Aorta (tissue), 5 donors: ENCODE measurements at regions not wholly inside any gene's neighbourhood (a gene's known extent, or its start where the extent isn't known, plus 50 kb on each side); places are given as distances from the start of the nearest gene placed in this dataset.

Experiments used
- ATAC-seq: fragments of 200-7000 bp; cut with Tn5 transposase; one replicate; pipeline ENCODE4 v1.9.1; 2022; ENCODE audit warnings: moderate library complexity; ENCODE audit not compliant: low FRiP score
- DNase-seq, 2 donors: peaks; one replicate each; pipeline ENCODE4 v3.0.0-alpha.2; 2020
- H3K27ac ChIP-seq, 2 donors: one replicate each; pipeline ENCODE4 v1.5.1; 2013; ENCODE audit warnings: low read length in 2 of 2, mild to moderate bottlenecking in 2 of 2, moderate library complexity in 2 of 2, control low read depth in 1 of 2, inconsistent platforms in 1 of 2, low read depth in 1 of 2
- H3K27me3 ChIP-seq, 2 donors: one replicate each; pipeline ENCODE4 v1.6.1; 2013; ENCODE audit warnings: control low read depth in 1 of 2, low read length in 1 of 2, mild to moderate bottlenecking in 1 of 2, moderate library complexity in 1 of 2; ENCODE audit not compliant: insufficient read depth in 2 of 2, control insufficient read depth in 1 of 2
- H3K36me3 ChIP-seq, 2 donors: one replicate each; pipeline ENCODE4 v1.6.1; 2013; ENCODE audit warnings: control low read depth in 1 of 2, low read length in 1 of 2, mild to moderate bottlenecking in 1 of 2; ENCODE audit not compliant: insufficient read depth in 2 of 2, control insufficient read depth in 1 of 2
- H3K4me1 ChIP-seq, 2 donors: one replicate each; pipeline ENCODE4 v1.6.1; 2013; ENCODE audit warnings: low read length in 2 of 2, control low read depth in 1 of 2, mild to moderate bottlenecking in 1 of 2, moderate library complexity in 1 of 2; ENCODE audit not compliant: insufficient read depth in 2 of 2, control insufficient read depth in 1 of 2
- H3K4me3 ChIP-seq, 2 donors: one replicate each; pipeline ENCODE4 v1.5.1; 2013; ENCODE audit warnings: low read length in 2 of 2, control low read depth in 1 of 2, mild to moderate bottlenecking in 1 of 2
- H3K9me3 ChIP-seq: one replicate; pipeline ENCODE4 v1.6.1; 2013; ENCODE audit warnings: mild to moderate bottlenecking, low read length; ENCODE audit not compliant: control insufficient read depth
- WGBS, 2 donors: extraction: QIAGEN DNeasy Blood & Tissue Kit; methylation state at CpG; one replicate each; pipeline ENCODE4 v1.1.7; 2013; 5-methylcytosine and 5-hydroxymethylcytosine counted together
- intact Hi-C, 2 donors: fragments of 100-400 bp; cut with DNase I; formaldehyde crosslinking; loops; one replicate each; pipeline versions ENCODE4 v1.14.2 to v1.15.0; 2022
- donor health status: healthy with polysubstance abuse.
- donor health status: Bipolar disorder and iron deficiency.
- donor health status: DM: no; HTN: no; CAD: no.
- donor health status: DM: no; HTN: no; CAD: no.
- donor health status: DM: yes; HTN: yes; CAD: no.

DNA sequence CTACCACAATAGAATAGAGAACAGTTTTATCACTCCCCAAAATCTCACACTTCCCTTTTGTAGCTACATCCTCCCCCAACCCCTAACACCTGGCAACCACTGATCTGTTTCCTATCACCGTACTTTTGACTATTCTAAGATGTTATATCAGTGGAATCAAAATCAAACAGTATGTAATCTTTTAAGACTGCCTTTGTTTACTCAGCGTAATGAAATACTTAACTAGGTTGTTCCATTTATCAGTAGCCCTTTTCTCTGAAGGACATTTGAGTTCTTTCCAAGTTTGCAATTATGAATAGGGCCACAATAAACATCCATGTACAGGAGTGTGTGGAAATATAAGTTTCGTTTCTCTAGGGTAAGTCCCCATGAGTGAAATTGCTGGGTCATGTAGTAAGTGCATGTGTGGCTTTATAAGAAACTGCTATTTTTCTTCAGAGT lies 372.3 kb downstream of the SV2B start:
- WGBS, 2 donors = 14 to 21% methylated on average over 3 of the region's 3 CpGs
- no peaks in the 10 kb centered on the region for H3K36me3 ChIP-seq
- no peak for DNase-seq
- H3K4me1 ChIP-seq = no peaks in the 10 kb centered on the region
- H3K9me3 ChIP-seq = no peaks in the 10 kb centered on the region
- H3K4me3 ChIP-seq = no peak overlapping the region
- no peak overlapping the region for H3K27ac ChIP-seq
- ATAC-seq = no peak
- intact Hi-C loops = no loop called here
- no peaks in the 10 kb centered on the region for H3K27me3 ChIP-seq

- intact Hi-C loops = no loop called here
- Histone ChIP-seq H3K4me3 (no peak overlapping the region), H3K36me3 (no peaks in the 10 kb centered on the region), H3K27ac (no peak overlapping the region), H3K27me3 (no peaks in the 10 kb centered on the region), H3K4me1 (no peaks in the 10 kb centered on the region), H3K9me3 (no peaks in the 10 kb centered on the region)
- DNase-seq (no peak), ATAC-seq (no peak)
- WGBS, 2 donors = 28 to 35% methylated on average over 3 of the region's 3 CpGs
Measured at GRCh38 chr15:91473894-91474545, 374.0 kb downstream of the SV2B start.

DNA sequence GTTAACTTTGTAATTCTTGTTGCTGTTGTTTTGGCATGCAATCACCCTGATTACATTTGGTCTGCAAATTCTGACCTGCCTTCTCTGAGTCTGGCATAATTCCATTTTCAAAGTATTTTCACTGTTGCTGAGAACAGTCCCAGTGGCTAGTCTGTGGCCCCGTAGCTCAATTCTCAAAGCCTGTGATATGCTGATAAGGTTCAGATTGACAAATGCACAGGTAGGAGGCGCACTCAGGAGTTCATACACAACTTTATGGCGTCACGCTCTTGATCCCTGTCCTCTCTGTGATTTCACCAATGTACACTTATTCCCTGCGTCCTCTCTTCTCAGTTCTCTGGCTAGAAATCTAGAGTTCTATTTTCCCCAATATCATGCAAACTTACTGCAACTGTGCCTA lies 376.6 kb upstream of the SLCO3A1 start:
- 72% methylated on average over 5 of the region's 5 CpGs for WGBS, 2 donors
- Histone ChIP-seq H3K9me3 (no peaks in the 10 kb centered on the region), H3K27ac (no peak overlapping the region), H3K4me3 (no peak overlapping the region), H3K27me3 (no peaks in the 10 kb centered on the region), H3K36me3 (no peaks in the 10 kb centered on the region), H3K4me1 (no peaks in the 10 kb centered on the region)
- intact Hi-C loops = no loop called here
- DNase-seq = no peak
- ATAC-seq = no peak

DNA sequence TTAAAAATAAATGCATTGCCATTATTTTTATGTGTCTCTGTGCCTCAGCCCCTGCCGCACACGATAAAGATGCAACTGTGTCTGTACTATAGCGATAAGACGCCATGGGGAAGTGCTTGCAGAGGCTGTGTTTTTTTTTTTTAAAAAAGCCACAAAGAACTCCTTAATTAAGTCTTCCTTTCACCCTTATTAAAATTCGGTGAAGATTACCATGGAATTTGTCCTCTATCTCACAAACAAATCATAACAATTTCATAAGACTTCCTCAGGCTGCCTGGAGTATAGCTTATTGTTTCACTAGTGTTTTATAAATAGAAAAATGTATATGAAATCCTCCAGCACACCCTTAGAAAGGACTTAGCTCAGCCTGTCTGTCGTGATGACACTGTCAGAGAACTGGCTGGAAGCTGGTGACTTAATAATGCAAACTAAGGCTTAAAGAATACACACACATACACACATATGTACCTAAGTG lies 374.8 kb upstream of the SLCO3A1 start:
- 73 to 82% methylated on average over 6 of the region's 6 CpGs for WGBS, 2 donors
- no peak for ATAC-seq
- Histone ChIP-seq H3K27ac (no peak overlapping the region), H3K9me3 (no peaks in the 10 kb centered on the region), H3K4me1 (no peaks in the 10 kb centered on the region), H3K27me3 (no peaks in the 10 kb centered on the region), H3K36me3 (no peaks in the 10 kb centered on the region), H3K4me3 (no peak overlapping the region)
- DNase-seq = no peak
- intact Hi-C loops = no loop called here

GRCh38 chr15:91480426-91480825 lies 373.1 kb upstream of the SLCO3A1 start:
- 57 to 66% methylated on average over 4 of the region's 4 CpGs for WGBS, 2 donors
- DNase-seq (no peak), ATAC-seq (no peak)
- Histone ChIP-seq H3K27me3 (no peaks in the 10 kb centered on the region), H3K27ac (no peak overlapping the region), H3K36me3 (no peaks in the 10 kb centered on the region), H3K4me3 (no peak overlapping the region), H3K9me3 (no peaks in the 10 kb centered on the region), H3K4me1 (no peaks in the 10 kb centered on the region)
- intact Hi-C loops = no loop called here

- H3K27ac ChIP-seq = no peak overlapping the region
- H3K36me3 ChIP-seq = no peaks in the 10 kb centered on the region
- no peak for DNase-seq
- no peaks in the 10 kb centered on the region for H3K27me3 ChIP-seq
- intact Hi-C loops = no loop called here
- H3K4me3 ChIP-seq = no peak overlapping the region
- ATAC-seq = no peak
- no peaks in the 10 kb centered on the region for H3K4me1 ChIP-seq
- no peaks in the 10 kb centered on the region for H3K9me3 ChIP-seq
- 63 to 64% methylated on average over 1 of the region's 1 CpG for WGBS, 2 donors
Measured at GRCh38 chr15:91482799-91483198, 370.7 kb upstream of the SLCO3A1 start.

GRCh38 chr15:91484141-91484540 lies 369.4 kb upstream of the SLCO3A1 start:
- Histone ChIP-seq H3K4me1 (no peaks in the 10 kb centered on the region), H3K9me3 (no peaks in the 10 kb centered on the region), H3K27me3 (no peaks in the 10 kb centered on the region), H3K36me3 (no peaks in the 10 kb centered on the region), H3K27ac (no peak overlapping the region), H3K4me3 (no peak overlapping the region)
- ATAC-seq (no peak), DNase-seq (no peak)
- intact Hi-C loops = no loop called here
- 82 to 86% methylated on average over 1 of the region's 1 CpG for WGBS, 2 donors

GRCh38 chr15:91488452-91488851 lies 365.1 kb upstream of the SLCO3A1 start:
- intact Hi-C loops = no loop called here
- Histone ChIP-seq H3K36me3 (no peaks in the 10 kb centered on the region), H3K27ac (no peak overlapping the region), H3K4me3 (no peak overlapping the region), H3K4me1 (no peaks in the 10 kb centered on the region), H3K27me3 (no peaks in the 10 kb centered on the region), H3K9me3 (no peaks in the 10 kb centered on the region)
- WGBS, 2 donors = 77 to 81% methylated on average over 4 of the region's 4 CpGs
- ATAC-seq (no peak), DNase-seq (no peak)

GRCh38 chr15:91490211-91490610 lies 363.3 kb upstream of the SLCO3A1 start:
- 86 to 87% methylated on average over 2 of the region's 2 CpGs for WGBS, 2 donors
- no peak for ATAC-seq

More at GRCh38 chr15:91490211-91490610, 363.3 kb upstream of the SLCO3A1 start:
- Histone ChIP-seq H3K4me3 (no peak overlapping the region), H3K27me3 (no peaks in the 10 kb centered on the region), H3K4me1 (no peaks in the 10 kb centered on the region), H3K9me3 (no peaks in the 10 kb centered on the region), H3K27ac (no peak overlapping the region), H3K36me3 (no peaks in the 10 kb centered on the region)
- no peak for DNase-seq
- intact Hi-C loops = no loop called here
